MM.1S (cell line): ENCODE measurements at regions not wholly inside any gene's neighbourhood (a gene's known extent, or its start where the extent isn't known, plus 50 kb on each side); places are given as distances from the start of the nearest gene placed in this dataset.

ENCODE experiments used
- DNase-seq: peaks from one replicate; pipeline ENCODE4 v3.0.0-alpha.2; 2015
- H2AFZ ChIP-seq: fragments of 300-600 bp; sonication (generic); 2 replicates; pipeline ENCODE4 v1.6.0; 2016; ENCODE audit warnings: antibody characterized with exemption, low read length
- H3F3A ChIP-seq: fragments of 300-600 bp; sonication (generic); 2 replicates; pipeline ENCODE4 v1.6.1; 2016; ENCODE audit warnings: mild to moderate bottlenecking, antibody characterized with exemption, low read length, moderate library complexity, mixed read lengths; ENCODE audit not compliant: insufficient read depth
- H3K27ac ChIP-seq: fragments of 300-600 bp; sonication (generic); 2 replicates; pipeline ENCODE4 v1.5.1; 2016; ENCODE audit warnings: mild to moderate bottlenecking, low read length
- H3K27me3 ChIP-seq: fragments of 300-600 bp; sonication (generic); replicated peaks from 2 replicates; pipeline ENCODE4 v1.6.0; 2016; ENCODE audit warnings: low read length; ENCODE audit not compliant: insufficient read depth
- H3K36me3 ChIP-seq: fragments of 300-600 bp; sonication (generic); replicated peaks from 2 replicates; pipeline ENCODE4 v1.6.1; 2016; ENCODE audit warnings: mild to moderate bottlenecking, low read length, mixed read lengths; ENCODE audit not compliant: insufficient read depth
- H3K4me1 ChIP-seq: fragments of 300-600 bp; sonication (generic); 2 replicates; pipeline ENCODE4 v1.6.1; 2016; ENCODE audit warnings: low read length, mixed read lengths
- H3K4me2 ChIP-seq: fragments of 300-600 bp; sonication (generic); 2 replicates; pipeline ENCODE4 v1.6.0; 2016; ENCODE audit warnings: low read depth, low read length
- H3K4me3 ChIP-seq: fragments of 300-600 bp; sonication (generic); 2 replicates; pipeline ENCODE4 v1.5.1; 2016; ENCODE audit warnings: low read length, mixed read lengths
- H3K79me2 ChIP-seq: fragments of 300-600 bp; sonication (generic); 2 replicates; pipeline ENCODE4 v1.6.1; 2016; ENCODE audit warnings: mixed run types, low read length, mixed read lengths
- H3K9ac ChIP-seq: fragments of 300-600 bp; sonication (generic); 2 replicates; pipeline ENCODE4 v1.6.1; 2016; ENCODE audit warnings: low read length, mixed read lengths
- H3K9me2 ChIP-seq: fragments of 300-600 bp; sonication (generic); replicated peaks from 2 replicates; pipeline ENCODE4 v1.6.1; 2016; ENCODE audit warnings: mild to moderate bottlenecking, low read length, mixed read lengths; ENCODE audit not compliant: insufficient read depth
- H3K9me3 ChIP-seq: fragments of 300-600 bp; sonication (generic); replicated peaks from 2 replicates; pipeline ENCODE4 v1.6.1; 2016; ENCODE audit warnings: mild to moderate bottlenecking, low read length, mixed read lengths; ENCODE audit not compliant: insufficient read depth
- H4K20me1 ChIP-seq: fragments of 300-600 bp; sonication (generic); 2 replicates; pipeline ENCODE4 v1.6.1; 2016; ENCODE audit warnings: mild to moderate bottlenecking, low read length, moderate library complexity, mixed read lengths; ENCODE audit not compliant: insufficient read depth
- CTCF ChIP-seq: fragments of 300-600 bp; sonication (generic); IDR thresholded peaks from 2 replicates; pipeline ENCODE4 v1.5.1; 2016; ENCODE audit warnings: antibody characterized with exemption, low read length, mixed read lengths
- EZH2 ChIP-seq: fragments of 300-600 bp; sonication (generic); optimal IDR thresholded peaks from 2 replicates; pipeline ENCODE3; 2017; ENCODE audit warnings: low read depth, mild to moderate bottlenecking, antibody characterized with exemption, low read length, mixed read lengths
- EZH2phosphoT487 ChIP-seq: fragments of 300-600 bp; sonication (generic); IDR thresholded peaks from 2 replicates; pipeline ENCODE4 v1.6.1; 2018; ENCODE audit warnings: antibody characterized with exemption, low read length

GRCh38 chr2:226217191-226217590 lies 582.4 kb downstream of the IRS1 start:
- no peak overlapping the region for H3K4me2 ChIP-seq
- no peak overlapping the region for H3K4me3 ChIP-seq
- H2AFZ ChIP-seq: no peak overlapping the region
- H3K27ac ChIP-seq: no peak overlapping the region
- no peak for DNase-seq
- no peak overlapping the region for H3K9ac ChIP-seq
- H3K9me3 ChIP-seq: no peaks in the 10 kb centered on the region
- H3K4me1 ChIP-seq: no peaks in the 10 kb centered on the region
- no peaks in the 10 kb centered on the region for H3K9me2 ChIP-seq
- H4K20me1 ChIP-seq: no peaks in the 10 kb centered on the region
- no peaks in the 10 kb centered on the region for H3K27me3 ChIP-seq
- H3F3A ChIP-seq: no peaks in the 10 kb centered on the region
- H3K36me3 ChIP-seq: no peaks in the 10 kb centered on the region
- H3K79me2 ChIP-seq: no peaks in the 10 kb centered on the region
- no peak for TF ChIP-seq EZH2
- TF ChIP-seq EZH2phosphoT487: no peak
- no peak for TF ChIP-seq CTCF

- TF ChIP-seq EZH2phosphoT487 (no peak), CTCF (no peak), EZH2 (no peak)
- H3F3A ChIP-seq: no peaks in the 10 kb centered on the region
- no peaks in the 10 kb centered on the region for H3K36me3 ChIP-seq
- no peaks in the 10 kb centered on the region for H3K27me3 ChIP-seq
- H3K27ac ChIP-seq: no peak overlapping the region
- DNase-seq: no peak
- H3K79me2 ChIP-seq: no peaks in the 10 kb centered on the region
- H4K20me1 ChIP-seq: no peaks in the 10 kb centered on the region
- no peak overlapping the region for H2AFZ ChIP-seq
- H3K9me3 ChIP-seq: no peaks in the 10 kb centered on the region
- no peaks in the 10 kb centered on the region for H3K9me2 ChIP-seq
- no peaks in the 10 kb centered on the region for H3K4me1 ChIP-seq
- H3K4me3 ChIP-seq: no peak overlapping the region
- H3K9ac ChIP-seq: no peak overlapping the region
- no peak overlapping the region for H3K4me2 ChIP-seq
Observed at GRCh38 chr2:226216575-226216974, 583.0 kb downstream of the IRS1 start.

- Histone ChIP-seq H3F3A (no peaks in the 10 kb centered on the region), H3K79me2 (no peaks in the 10 kb centered on the region), H4K20me1 (no peaks in the 10 kb centered on the region), H3K27ac (no peak overlapping the region), H3K27me3 (no peaks in the 10 kb centered on the region), H2AFZ (no peak overlapping the region), H3K9me3 (no peaks in the 10 kb centered on the region), H3K9me2 (no peaks in the 10 kb centered on the region), H3K4me1 (no peaks in the 10 kb centered on the region), H3K4me3 (no peak overlapping the region), H3K4me2 (no peak overlapping the region), H3K9ac (no peak overlapping the region), H3K36me3 (no peaks in the 10 kb centered on the region)
- TF ChIP-seq CTCF (peak; percentile 83), EZH2phosphoT487 (no peak)
- peak; percentile 60 for DNase-seq
Observed at GRCh38 chr2:226215902-226216503, 583.6 kb downstream of the IRS1 start.
